ENCODE measurements at regions not wholly inside any gene's neighbourhood (a gene's known extent, or its start where the extent isn't known, plus 50 kb on each side); places are given as distances from the start of the nearest gene placed in this dataset.

DNA sequence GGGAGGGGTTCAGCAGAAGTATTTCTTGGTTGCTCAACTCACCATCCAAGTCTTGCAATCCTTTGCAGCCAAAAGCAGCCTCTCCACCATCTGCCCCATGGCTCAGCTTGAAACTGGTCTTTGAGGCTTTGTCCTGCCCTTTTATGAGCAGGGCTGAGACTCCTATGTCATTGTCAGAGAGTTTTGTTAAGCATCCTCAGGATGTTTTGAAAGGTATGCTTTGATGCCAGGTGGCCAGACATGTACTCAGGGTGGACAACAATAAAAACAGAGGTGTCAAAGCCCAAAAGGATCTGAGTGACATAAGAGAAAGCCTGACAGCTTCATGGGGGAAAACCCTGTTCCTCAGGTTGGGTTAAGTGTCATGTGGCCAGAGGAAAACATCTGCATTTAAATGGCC is 310.5 kb downstream of the PRDM2 start:
- Histone ChIP-seq H3K9me2 (replicated peaks; ENCODE audit: insufficient read depth) (no peaks in the 10 kb centered on the region), H3K4me3 (no peak overlapping the region), H3K27ac (no peak overlapping the region), H3K27me3 (no peaks in the 10 kb centered on the region), H2AFZ (no peak overlapping the region), H3K4me1 (ENCODE audit: insufficient read depth) (no peaks in the 10 kb centered on the region), H4K20me1 (ENCODE audit: insufficient read depth, poor library complexity, severe bottlenecking) (no peaks in the 10 kb centered on the region), H3K9me3 (ENCODE audit: low read depth) (no peaks in the 10 kb centered on the region), H3K36me3 (replicated peaks; ENCODE audit: insufficient read depth, low read depth) (no peaks in the 10 kb centered on the region), H3K4me2 (no peak overlapping the region), H3K79me2 (no peaks in the 10 kb centered on the region)
- no peak for DNase-seq (ENCODE audit: low spot score)
- TF ChIP-seq EZH2 (IDR thresholded peaks at IDR 0.05; ENCODE audit: borderline replicate concordance) (no peak), EZH2phosphoT487 (IDR thresholded peaks at IDR 0.05; ENCODE audit: low read depth, severe bottlenecking, unreplicated experiment) (no peak)
- TF ChIP-seq, protein P1, sequence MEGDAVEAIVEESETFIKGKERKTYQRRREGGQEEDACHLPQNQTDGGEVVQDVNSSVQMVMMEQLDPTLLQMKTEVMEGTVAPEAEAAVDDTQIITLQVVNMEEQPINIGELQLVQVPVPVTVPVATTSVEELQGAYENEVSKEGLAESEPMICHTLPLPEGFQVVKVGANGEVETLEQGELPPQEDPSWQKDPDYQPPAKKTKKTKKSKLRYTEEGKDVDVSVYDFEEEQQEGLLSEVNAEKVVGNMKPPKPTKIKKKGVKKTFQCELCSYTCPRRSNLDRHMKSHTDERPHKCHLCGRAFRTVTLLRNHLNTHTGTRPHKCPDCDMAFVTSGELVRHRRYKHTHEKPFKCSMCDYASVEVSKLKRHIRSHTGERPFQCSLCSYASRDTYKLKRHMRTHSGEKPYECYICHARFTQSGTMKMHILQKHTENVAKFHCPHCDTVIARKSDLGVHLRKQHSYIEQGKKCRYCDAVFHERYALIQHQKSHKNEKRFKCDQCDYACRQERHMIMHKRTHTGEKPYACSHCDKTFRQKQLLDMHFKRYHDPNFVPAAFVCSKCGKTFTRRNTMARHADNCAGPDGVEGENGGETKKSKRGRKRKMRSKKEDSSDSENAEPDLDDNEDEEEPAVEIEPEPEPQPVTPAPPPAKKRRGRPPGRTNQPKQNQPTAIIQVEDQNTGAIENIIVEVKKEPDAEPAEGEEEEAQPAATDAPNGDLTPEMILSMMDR (IDR thresholded peaks at IDR 0.05; ENCODE audit: poor library complexity), result no peak

DNA sequence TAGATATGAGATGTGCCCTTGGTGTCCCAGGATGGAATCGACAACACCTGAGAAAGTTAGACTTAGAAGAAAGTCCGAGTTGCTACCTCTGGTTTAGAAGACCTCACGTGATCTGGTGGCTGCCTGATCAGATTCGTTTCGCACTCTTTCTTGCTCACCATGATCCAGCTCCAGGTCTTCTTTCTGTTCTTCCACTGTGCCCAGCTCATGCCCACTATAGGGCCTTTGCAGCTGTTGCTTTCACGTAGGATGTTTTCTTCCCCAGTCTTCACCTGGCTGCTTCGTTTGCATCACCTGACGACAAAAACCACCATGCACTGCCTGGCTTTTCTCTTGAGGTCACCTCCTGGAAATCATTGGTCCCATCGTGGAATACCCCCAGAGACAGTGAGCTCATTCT is 311.1 kb downstream of the PRDM2 start:
- TF ChIP-seq, protein P1 (IDR thresholded peaks at IDR 0.05; ENCODE audit: poor library complexity), result no peak
- TF ChIP-seq EZH2 (IDR thresholded peaks at IDR 0.05; ENCODE audit: borderline replicate concordance) (no peak), EZH2phosphoT487 (IDR thresholded peaks at IDR 0.05; ENCODE audit: low read depth, severe bottlenecking, unreplicated experiment) (no peak)
- WGBS (ENCODE audit: low lambda C conversion rate, missing lambda C conversion rate), result 86% methylated on average over 9 of the region's 9 CpGs
- Histone ChIP-seq H2AFZ (no peak overlapping the region), H3K36me3 (replicated peaks; ENCODE audit: insufficient read depth, low read depth) (no peaks in the 10 kb centered on the region), H3K9me3 (ENCODE audit: low read depth) (no peaks in the 10 kb centered on the region), H3K27me3 (no peaks in the 10 kb centered on the region), H4K20me1 (ENCODE audit: insufficient read depth, poor library complexity, severe bottlenecking) (no peaks in the 10 kb centered on the region), H3K79me2 (no peaks in the 10 kb centered on the region), H3K4me3 (no peak overlapping the region), H3K4me1 (ENCODE audit: insufficient read depth) (no peaks in the 10 kb centered on the region), H3K4me2 (no peak overlapping the region), H3K9me2 (replicated peaks; ENCODE audit: insufficient read depth) (no peaks in the 10 kb centered on the region), H3K27ac (no peak overlapping the region)
- DNase-seq (ENCODE audit: low spot score), result no peak

DNA sequence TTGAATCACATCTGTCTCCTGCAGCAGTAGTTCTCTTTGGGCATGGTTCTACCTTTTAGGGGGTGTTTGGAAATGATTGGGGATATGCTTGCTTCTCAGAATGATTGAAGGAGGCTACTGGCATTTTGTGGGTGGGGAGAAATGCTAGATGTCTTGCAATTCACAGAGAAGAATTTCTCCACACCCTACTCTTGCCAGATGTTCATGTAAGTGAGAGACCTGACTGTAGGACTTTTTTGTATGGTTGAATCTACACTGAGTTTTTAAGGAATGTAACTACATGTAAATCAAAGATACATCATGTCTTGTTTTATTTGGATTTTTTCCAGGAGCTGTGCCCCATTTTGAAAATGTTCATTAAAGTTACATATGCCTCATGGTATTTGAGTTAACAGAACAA is 311.9 kb downstream of the PRDM2 start:
- Histone ChIP-seq H3K36me3 (replicated peaks; ENCODE audit: insufficient read depth, low read depth) (no peaks in the 10 kb centered on the region), H4K20me1 (ENCODE audit: insufficient read depth, poor library complexity, severe bottlenecking) (no peaks in the 10 kb centered on the region), H3K9me2 (replicated peaks; ENCODE audit: insufficient read depth) (no peaks in the 10 kb centered on the region), H3K4me1 (ENCODE audit: insufficient read depth) (no peaks in the 10 kb centered on the region), H3K27ac (no peak overlapping the region), H3K79me2 (no peaks in the 10 kb centered on the region), H3K4me3 (no peak overlapping the region), H3K27me3 (no peaks in the 10 kb centered on the region), H3K4me2 (no peak overlapping the region), H3K9me3 (ENCODE audit: low read depth) (no peaks in the 10 kb centered on the region), H2AFZ (no peak overlapping the region)
- DNase-seq (ENCODE audit: low spot score), result no peak
- TF ChIP-seq, protein P1 (IDR thresholded peaks at IDR 0.05; ENCODE audit: poor library complexity), result no peak
- TF ChIP-seq EZH2phosphoT487 (IDR thresholded peaks at IDR 0.05; ENCODE audit: low read depth, severe bottlenecking, unreplicated experiment) (no peak), EZH2 (IDR thresholded peaks at IDR 0.05; ENCODE audit: borderline replicate concordance) (no peak)

DNA sequence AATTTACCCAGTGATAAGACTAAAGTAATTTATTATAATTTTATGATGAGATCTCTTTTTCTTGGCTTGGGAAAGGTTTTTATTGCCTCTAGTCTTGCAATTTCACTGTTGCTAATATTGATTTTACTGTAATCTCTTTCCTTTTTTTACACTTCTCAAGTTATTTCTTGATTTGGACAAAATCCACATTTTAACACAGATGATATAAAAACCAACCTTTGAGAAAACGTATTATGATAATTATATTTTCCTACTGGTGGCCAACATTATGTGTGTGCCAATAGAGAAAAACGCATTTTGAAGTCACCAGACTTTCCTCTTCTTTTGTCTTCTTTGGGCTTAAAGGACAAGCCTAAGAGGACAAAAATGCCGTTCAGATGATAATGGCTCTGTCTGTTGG is 314.9 kb downstream of the PRDM2 start:
- Histone ChIP-seq H4K20me1 (ENCODE audit: insufficient read depth, poor library complexity, severe bottlenecking) (no peaks in the 10 kb centered on the region), H2AFZ (no peak overlapping the region), H3K4me2 (no peak overlapping the region), H3K27ac (no peak overlapping the region), H3K4me3 (no peak overlapping the region), H3K27me3 (no peaks in the 10 kb centered on the region), H3K36me3 (replicated peaks; ENCODE audit: insufficient read depth, low read depth) (no peaks in the 10 kb centered on the region), H3K79me2 (no peaks in the 10 kb centered on the region), H3K4me1 (ENCODE audit: insufficient read depth) (no peaks in the 10 kb centered on the region), H3K9me3 (ENCODE audit: low read depth) (no peaks in the 10 kb centered on the region), H3K9me2 (replicated peaks; ENCODE audit: insufficient read depth) (no peaks in the 10 kb centered on the region)
- no peak for DNase-seq (ENCODE audit: low spot score)
- TF ChIP-seq EZH2 (IDR thresholded peaks at IDR 0.05; ENCODE audit: borderline replicate concordance) (no peak), EZH2phosphoT487 (IDR thresholded peaks at IDR 0.05; ENCODE audit: low read depth, severe bottlenecking, unreplicated experiment) (no peak)
- TF ChIP-seq, protein P1 (IDR thresholded peaks at IDR 0.05; ENCODE audit: poor library complexity), result no peak
- WGBS (ENCODE audit: low lambda C conversion rate, missing lambda C conversion rate), result 82% methylated on average over 3 of the region's 3 CpGs

All from hepatocyte (in vitro differentiated cells).